ENCODE measurements at regions not wholly inside any gene's neighbourhood (a gene's known extent, or its start where the extent isn't known, plus 50 kb on each side); places are given as distances from the start of the nearest gene placed in this dataset.

DNA sequence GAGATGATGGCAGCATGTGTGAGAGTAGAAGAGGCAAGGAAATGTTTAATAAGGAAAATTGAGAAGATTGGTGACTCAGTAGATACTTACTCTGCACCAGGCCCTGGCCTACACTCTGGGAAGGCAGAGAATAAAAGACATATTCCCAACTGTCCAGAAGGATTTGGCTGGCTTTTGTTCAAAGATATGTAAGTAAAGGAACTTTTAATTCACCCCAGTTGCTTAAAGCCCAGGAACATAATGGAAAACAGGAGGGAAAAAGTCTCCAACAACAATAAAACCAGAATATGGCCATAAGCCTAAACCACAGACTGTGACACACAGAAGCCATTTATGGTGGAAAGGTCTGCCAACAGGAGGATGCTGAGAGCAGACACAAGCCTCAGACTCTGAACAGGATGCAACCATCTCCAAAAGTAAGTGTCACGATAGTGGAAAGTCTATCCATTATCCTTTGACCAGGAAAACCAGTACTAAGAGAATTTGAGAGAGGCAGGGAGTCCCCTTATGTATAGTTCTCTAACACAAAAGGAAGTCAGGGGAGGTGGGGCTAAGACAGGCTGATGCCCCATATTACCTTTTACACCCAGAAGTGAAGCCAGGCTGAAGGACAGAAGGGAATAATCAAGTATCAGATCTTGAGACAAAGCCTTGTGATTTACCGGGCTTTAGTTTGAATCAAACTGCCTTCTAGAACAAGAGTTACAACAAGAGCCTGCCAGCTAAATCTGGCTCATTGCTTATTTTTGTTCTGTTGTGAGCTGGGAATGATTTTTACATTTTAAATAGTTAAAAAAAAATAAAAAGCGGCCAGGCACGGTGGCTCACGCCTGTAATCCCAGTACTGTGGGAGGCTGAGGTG lies 169.5 kb upstream of the STARD13 start:
- POLR2A ChIA-PET (ENCODE audit: partially characterized antibody), result no interaction called here
- Histone ChIP-seq H3K27me3 (ENCODE audit: insufficient read depth, low read length) (no peaks in the 10 kb centered on the region), H3K4me1 (ENCODE audit: insufficient read depth, low read length) (no peaks in the 10 kb centered on the region), H3K36me3 (ENCODE audit: insufficient read depth, low read length) (no peaks in the 10 kb centered on the region), H3K27ac (ENCODE audit: low read depth, low read length) (no peak overlapping the region), H3K4me3 (ENCODE audit: low read length in 2 of 2) (no peak overlapping the region), H3K9me3 (ENCODE audit: control insufficient read depth in 1 of 2, low read length in 2 of 2) (no peaks in the 10 kb centered on the region)
- no peak overlapping the region for H3K4me3 Mint-ChIP-seq
- H3K27ac Mint-ChIP-seq, result no peak overlapping the region
- DNase-seq, result no peak
- peaks cover 0 to 1% of the 10 kb centered on the region in 2 donors for H3K27me3 Mint-ChIP-seq
- H3K4me1 Mint-ChIP-seq, result no peaks in the 10 kb centered on the region
- H3K36me3 Mint-ChIP-seq, result no peaks in the 10 kb centered on the region
- peaks cover 0 to 8% (median 4%) of the 10 kb centered on the region in 8 donors for H3K9me3 Mint-ChIP-seq
- intact Hi-C loops (cut with micrococcal nuclease), result no loop called here
- CTCF ChIA-PET (ENCODE audit: partially characterized antibody), result no interaction called here

DNA sequence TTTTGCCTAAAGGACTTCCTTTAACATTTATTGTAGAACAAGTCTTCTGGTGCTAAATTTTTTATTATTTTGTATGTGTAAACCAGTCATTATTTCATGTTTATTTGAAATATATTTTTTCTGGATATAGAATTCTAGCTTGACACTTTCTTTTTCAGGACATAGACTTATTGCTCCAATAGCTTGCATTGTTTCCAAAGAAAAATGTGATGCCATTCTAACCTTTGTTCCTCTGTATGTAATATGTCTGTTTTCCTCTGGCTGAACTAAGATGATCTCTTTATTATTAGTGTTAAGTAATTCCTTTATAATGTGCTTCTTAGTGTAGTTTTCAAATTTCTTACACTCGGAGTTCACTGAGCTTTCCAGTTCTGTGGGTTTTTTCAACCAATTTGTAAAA lies 174.1 kb upstream of the STARD13 start:
- no peaks in the 10 kb centered on the region for H3K36me3 ChIP-seq (ENCODE audit: insufficient read depth, low read length)
- H3K4me1 ChIP-seq (ENCODE audit: insufficient read depth, low read length), result no peaks in the 10 kb centered on the region

DNA sequence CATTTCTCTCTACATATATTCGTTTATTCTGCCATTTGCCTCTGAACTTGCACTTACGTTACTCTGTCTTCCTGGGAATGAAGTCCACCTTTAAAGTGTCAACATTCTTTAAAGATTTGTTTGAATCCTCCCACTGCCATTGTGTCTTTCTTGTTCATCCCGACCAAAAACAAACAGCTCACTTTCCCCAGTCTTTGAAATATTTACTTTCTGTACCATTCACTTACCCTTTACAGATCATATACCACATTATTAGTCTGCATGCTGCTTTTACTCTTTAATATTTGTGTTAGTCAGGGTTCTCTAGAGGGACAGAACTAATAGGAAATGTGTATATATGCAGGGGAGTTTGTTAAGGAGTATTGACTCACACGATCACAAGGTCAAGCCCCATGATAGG lies 176.6 kb upstream of the STARD13 start:
- Mint-ChIP-seq H3K4me3 (no peak overlapping the region), H3K36me3 (no peaks in the 10 kb centered on the region), H3K4me1 (no peaks in the 10 kb centered on the region), H3K27ac (no peak overlapping the region), H3K27me3 (peaks cover 0 to 14% of the 10 kb centered on the region in 2 donors), H3K9me3 (peaks cover 0 to 13% (median 8%) of the 10 kb centered on the region in 8 donors)
- DNase-seq, result no peak
- H3K27ac ChIP-seq (ENCODE audit: low read depth, low read length), result no peak overlapping the region
- no peaks in the 10 kb centered on the region for H3K36me3 ChIP-seq (ENCODE audit: insufficient read depth, low read length)
- intact Hi-C loops (cut with micrococcal nuclease), result no loop called here
- ChIA-PET POLR2A (ENCODE audit: partially characterized antibody) (no interaction called here), CTCF (ENCODE audit: partially characterized antibody) (no interaction called here)
- H3K4me1 ChIP-seq (ENCODE audit: insufficient read depth, low read length), result no peaks in the 10 kb centered on the region
- H3K27me3 ChIP-seq (ENCODE audit: insufficient read depth, low read length), result no peaks in the 10 kb centered on the region
- no peak overlapping the region for H3K4me3 ChIP-seq (ENCODE audit: low read length in 2 of 2)
- no peaks in the 10 kb centered on the region for H3K9me3 ChIP-seq (ENCODE audit: control insufficient read depth in 1 of 2, low read length in 2 of 2)

More for the DNA sequence above, 174.1 kb upstream of the STARD13 start:
- ChIA-PET CTCF (ENCODE audit: partially characterized antibody) (no interaction called here), POLR2A (ENCODE audit: partially characterized antibody) (no interaction called here)
- intact Hi-C loops (cut with micrococcal nuclease), result no loop called here
- DNase-seq, result no peak
- Mint-ChIP-seq H3K36me3 (no peaks in the 10 kb centered on the region), H3K9me3 (peaks cover 0 to 13% (median 8%) of the 10 kb centered on the region in 8 donors), H3K4me1 (no peaks in the 10 kb centered on the region), H3K27ac (no peak overlapping the region), H3K4me3 (no peak overlapping the region), H3K27me3 (peaks cover 0 to 11% of the 10 kb centered on the region in 2 donors)
- Histone ChIP-seq H3K27me3 (ENCODE audit: insufficient read depth, low read length) (no peaks in the 10 kb centered on the region), H3K27ac (ENCODE audit: low read depth, low read length) (no peak overlapping the region), H3K9me3 (ENCODE audit: control insufficient read depth in 1 of 2, low read length in 2 of 2) (no peaks in the 10 kb centered on the region), H3K4me3 (ENCODE audit: low read length in 2 of 2) (no peak overlapping the region)

GRCh38 chr13:33464345-33464744 lies 178.8 kb upstream of the STARD13 start:
- H3K4me3 Mint-ChIP-seq, result no peak overlapping the region
- no peaks in the 10 kb centered on the region for H3K36me3 Mint-ChIP-seq
- Histone ChIP-seq H3K9me3 (ENCODE audit: control insufficient read depth in 1 of 2, low read length in 2 of 2) (no peaks in the 10 kb centered on the region), H3K27me3 (ENCODE audit: insufficient read depth, low read length) (no peaks in the 10 kb centered on the region), H3K27ac (ENCODE audit: low read depth, low read length) (no peak overlapping the region), H3K4me1 (ENCODE audit: insufficient read depth, low read length) (no peaks in the 10 kb centered on the region), H3K4me3 (ENCODE audit: low read length in 2 of 2) (no peak overlapping the region), H3K36me3 (ENCODE audit: insufficient read depth, low read length) (no peaks in the 10 kb centered on the region)
- peaks cover 0 to 12% of the 10 kb centered on the region in 2 donors for H3K27me3 Mint-ChIP-seq
- no peak for DNase-seq
- H3K27ac Mint-ChIP-seq, result peak overlapping the region in 1 of 7 donors; percentile 68
- no peaks in the 10 kb centered on the region for H3K4me1 Mint-ChIP-seq
- CTCF ChIA-PET (ENCODE audit: partially characterized antibody), result no interaction called here
- POLR2A ChIA-PET (ENCODE audit: partially characterized antibody), result no interaction called here
- intact Hi-C loops (cut with micrococcal nuclease), result no loop called here
- H3K9me3 Mint-ChIP-seq, result peaks cover 0 to 12% (median 5%) of the 10 kb centered on the region in 8 donors

GRCh38 chr13:33466262-33466661 lies 180.7 kb upstream of the STARD13 start:
- H3K36me3 Mint-ChIP-seq, result no peaks in the 10 kb centered on the region
- Histone ChIP-seq H3K36me3 (ENCODE audit: insufficient read depth, low read length) (no peaks in the 10 kb centered on the region), H3K9me3 (ENCODE audit: control insufficient read depth in 1 of 2, low read length in 2 of 2) (no peaks in the 10 kb centered on the region), H3K27me3 (ENCODE audit: insufficient read depth, low read length) (no peaks in the 10 kb centered on the region), H3K27ac (ENCODE audit: low read depth, low read length) (no peak overlapping the region), H3K4me1 (ENCODE audit: insufficient read depth, low read length) (no peaks in the 10 kb centered on the region), H3K4me3 (ENCODE audit: low read length in 2 of 2) (no peak overlapping the region)
- H3K27me3 Mint-ChIP-seq, result peaks cover 0 to 15% of the 10 kb centered on the region in 2 donors
- no peak overlapping the region for H3K4me3 Mint-ChIP-seq
- no peak for DNase-seq
- H3K4me1 Mint-ChIP-seq, result no peaks in the 10 kb centered on the region
- H3K27ac Mint-ChIP-seq, result no peak overlapping the region
- ChIA-PET CTCF (ENCODE audit: partially characterized antibody) (interaction anchor here (1.0 kb wide), 1 partner anchor 23 kb away, joined by 6 read pairs; no protein-coding TSS in a partner anchor), POLR2A (ENCODE audit: partially characterized antibody) (no interaction called here)
- intact Hi-C loops (cut with micrococcal nuclease), result no loop called here
- peaks cover 0 to 7% (median 3%) of the 10 kb centered on the region in 8 donors for H3K9me3 Mint-ChIP-seq

DNA sequence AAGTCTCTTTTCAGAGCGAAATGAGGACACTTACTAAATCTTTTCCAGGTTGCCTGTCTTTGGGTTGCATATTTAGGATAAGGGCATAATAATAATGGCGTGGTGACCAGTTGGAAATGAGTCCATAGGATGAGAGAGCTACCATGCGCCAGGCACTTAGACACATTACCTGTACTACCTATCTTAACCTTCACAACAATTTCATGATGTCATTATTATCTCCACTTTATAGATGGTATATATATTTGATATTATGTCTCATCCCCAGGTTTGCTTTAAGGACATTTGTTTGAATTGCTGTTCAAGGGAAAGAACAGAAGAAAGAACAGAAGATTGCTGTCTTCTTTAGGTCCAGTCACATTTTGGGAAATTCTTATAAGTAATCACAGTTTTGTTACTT lies 182.0 kb upstream of the STARD13 start:
- Histone ChIP-seq H3K27me3 (ENCODE audit: insufficient read depth, low read length) (no peaks in the 10 kb centered on the region), H3K36me3 (ENCODE audit: insufficient read depth, low read length) (no peaks in the 10 kb centered on the region), H3K4me3 (ENCODE audit: low read length in 2 of 2) (no peak overlapping the region), H3K4me1 (ENCODE audit: insufficient read depth, low read length) (no peaks in the 10 kb centered on the region), H3K9me3 (ENCODE audit: control insufficient read depth in 1 of 2, low read length in 2 of 2) (no peaks in the 10 kb centered on the region), H3K27ac (ENCODE audit: low read depth, low read length) (no peak overlapping the region)
- H3K27me3 Mint-ChIP-seq, result peaks cover 0 to 10% of the 10 kb centered on the region in 2 donors
- no peak overlapping the region for H3K4me3 Mint-ChIP-seq
- H3K4me1 Mint-ChIP-seq, result no peaks in the 10 kb centered on the region
- peaks cover 0 to 5% (median 0%) of the 10 kb centered on the region in 8 donors for H3K9me3 Mint-ChIP-seq
- no peaks in the 10 kb centered on the region for H3K36me3 Mint-ChIP-seq
- DNase-seq, result no peak
- intact Hi-C loops (cut with micrococcal nuclease), result no loop called here
- ChIA-PET CTCF (ENCODE audit: partially characterized antibody) (interaction anchor here (0.6 kb wide), 1 partner anchor 40 kb away, joined by 3 read pairs; no protein-coding TSS in a partner anchor), POLR2A (ENCODE audit: partially characterized antibody) (no interaction called here)
- no peak overlapping the region for H3K27ac Mint-ChIP-seq

DNA sequence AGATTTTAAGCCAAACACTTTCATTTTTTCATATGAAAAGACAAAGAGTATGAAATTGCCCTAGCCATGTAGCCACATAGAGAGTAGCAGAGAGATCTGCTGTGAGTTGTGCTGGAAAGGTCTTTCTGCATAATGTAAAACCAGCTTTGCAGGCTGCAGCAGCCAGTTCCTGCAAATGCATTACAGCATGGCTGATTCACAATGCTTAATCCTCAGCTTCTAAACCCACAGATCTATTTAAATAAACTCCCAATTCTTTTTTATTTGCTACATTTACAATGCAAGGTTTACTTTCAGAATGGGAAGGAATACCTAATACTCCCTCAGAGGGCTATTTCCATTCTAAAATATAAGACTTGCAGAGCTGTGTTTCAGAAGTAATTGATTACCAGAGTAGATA lies 185.6 kb upstream of the STARD13 start:
- Histone ChIP-seq H3K36me3 (ENCODE audit: insufficient read depth, low read length) (no peaks in the 10 kb centered on the region), H3K4me1 (ENCODE audit: insufficient read depth, low read length) (no peaks in the 10 kb centered on the region), H3K4me3 (ENCODE audit: low read length in 2 of 2) (no peak overlapping the region), H3K27ac (ENCODE audit: low read depth, low read length) (no peak overlapping the region), H3K27me3 (ENCODE audit: insufficient read depth, low read length) (no peaks in the 10 kb centered on the region), H3K9me3 (ENCODE audit: control insufficient read depth in 1 of 2, low read length in 2 of 2) (no peaks in the 10 kb centered on the region)
- Mint-ChIP-seq H3K9me3 (peaks cover 0 to 10% (median 4%) of the 10 kb centered on the region in 8 donors), H3K4me1 (no peaks in the 10 kb centered on the region), H3K27me3 (peaks cover 2 to 6% of the 10 kb centered on the region in 2 donors), H3K36me3 (no peaks in the 10 kb centered on the region), H3K27ac (no peak overlapping the region), H3K4me3 (no peak overlapping the region)
- intact Hi-C loops (cut with micrococcal nuclease), result no loop called here
- ChIA-PET CTCF (ENCODE audit: partially characterized antibody) (no interaction called here), POLR2A (ENCODE audit: partially characterized antibody) (no interaction called here)
- DNase-seq, result no peak

All from CD4-positive, alpha-beta memory T cell (primary cell).